ENCODE measurements at regions not wholly inside any gene's neighbourhood (a gene's known extent, or its start where the extent isn't known, plus 50 kb on each side); places are given as distances from the start of the nearest gene placed in this dataset.

DNA sequence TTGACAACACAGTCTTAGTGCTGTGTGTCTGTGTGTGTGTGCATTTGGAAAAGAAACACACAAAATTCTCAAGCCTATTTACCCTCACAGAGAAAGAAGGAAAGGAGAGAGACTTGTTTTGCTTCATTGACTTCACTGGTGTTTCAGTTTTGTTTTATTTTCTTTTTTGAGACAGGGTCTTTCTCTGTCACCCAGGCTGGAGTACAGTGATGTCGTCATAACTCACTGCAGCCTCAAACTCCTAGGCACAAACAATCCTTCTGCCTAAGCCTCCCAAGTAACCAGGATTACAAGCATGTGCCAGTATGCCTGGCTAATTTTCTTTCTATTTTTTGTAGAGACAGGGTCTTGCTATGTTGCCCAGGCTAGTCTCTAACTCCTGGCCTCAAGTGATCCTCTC lies 636.9 kb downstream of the TAFA4 start:
- DNase-seq: no peak

- no peak for DNase-seq
These were observed 635.9 kb upstream of the SUCLG2 start for GRCh38 chr3:68290333-68290732.

- DNase-seq: peak; percentile 7
These were observed 633.7 kb upstream of the SUCLG2 start for GRCh38 chr3:68288085-68288484.

GRCh38 chr3:68287101-68287500 lies 632.7 kb upstream of the SUCLG2 start:
- DNase-seq: peak; percentile 5

GRCh38 chr3:68274286-68274685 lies 619.9 kb upstream of the SUCLG2 start:
- DNase-seq: no peak

DNA sequence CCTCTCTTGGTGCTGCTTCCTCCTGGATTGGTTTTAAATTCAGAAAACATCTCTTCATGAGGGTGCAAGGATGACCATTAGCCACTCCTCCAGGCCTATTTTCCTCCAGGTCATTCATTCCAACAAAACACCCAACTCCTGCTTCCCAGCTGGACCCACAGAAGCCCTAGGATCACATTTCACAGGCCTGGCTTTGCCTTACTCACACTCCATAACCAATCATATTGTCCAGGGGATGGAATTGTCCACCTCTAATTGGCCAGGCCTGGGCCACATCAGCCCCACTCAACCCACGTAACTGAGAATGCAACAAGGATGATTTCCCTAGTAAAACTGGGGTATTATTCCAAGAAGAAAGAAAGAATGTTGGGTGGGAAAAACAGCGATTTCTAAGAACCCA lies 616.7 kb upstream of the SUCLG2 start:
- DNase-seq: no peak

GRCh38 chr3:68256635-68257223 lies 602.3 kb upstream of the SUCLG2 start:
- DNase-seq: no peak

- no peak for DNase-seq
These were observed 594.9 kb upstream of the SUCLG2 start for GRCh38 chr3:68249265-68249664.

GRCh38 chr3:68242606-68243005 lies 588.2 kb upstream of the SUCLG2 start:
- no peak for DNase-seq

- DNase-seq: no peak
These were observed 585.1 kb upstream of the SUCLG2 start for GRCh38 chr3:68239542-68239941.

GRCh38 chr3:68234076-68234780 lies 579.8 kb upstream of the SUCLG2 start:
- DNase-seq: no peak

DNA sequence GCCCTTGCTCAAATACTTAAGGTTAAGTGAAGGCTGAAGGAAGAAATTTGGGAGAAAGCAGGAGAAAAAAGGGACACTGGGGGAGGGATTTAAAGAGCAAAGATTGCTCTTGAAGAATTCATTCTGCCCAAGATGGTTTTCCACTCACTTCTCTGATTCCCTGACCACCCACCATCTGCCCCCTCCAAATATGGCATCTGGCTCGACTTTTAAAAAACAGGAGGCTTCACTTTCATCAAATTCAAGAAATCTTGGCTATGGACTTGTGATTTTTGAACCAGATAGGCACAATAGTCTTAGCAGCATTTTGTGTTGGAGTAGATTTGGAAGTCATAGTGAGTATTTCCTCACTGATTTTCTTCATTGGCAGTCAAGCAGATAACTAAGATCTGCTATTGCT lies 574.4 kb upstream of the SUCLG2 start:
- no peak for DNase-seq

- no peak for DNase-seq
These were observed 566.4 kb upstream of the SUCLG2 start for GRCh38 chr3:68220832-68221231.

- DNase-seq: no peak
These were observed 557.2 kb upstream of the SUCLG2 start for GRCh38 chr3:68211637-68212036.

GRCh38 chr3:68210635-68211034 lies 556.2 kb upstream of the SUCLG2 start:
- no peak for DNase-seq

GRCh38 chr3:68207327-68207726 lies 552.9 kb upstream of the SUCLG2 start:
- no peak for DNase-seq

DNA sequence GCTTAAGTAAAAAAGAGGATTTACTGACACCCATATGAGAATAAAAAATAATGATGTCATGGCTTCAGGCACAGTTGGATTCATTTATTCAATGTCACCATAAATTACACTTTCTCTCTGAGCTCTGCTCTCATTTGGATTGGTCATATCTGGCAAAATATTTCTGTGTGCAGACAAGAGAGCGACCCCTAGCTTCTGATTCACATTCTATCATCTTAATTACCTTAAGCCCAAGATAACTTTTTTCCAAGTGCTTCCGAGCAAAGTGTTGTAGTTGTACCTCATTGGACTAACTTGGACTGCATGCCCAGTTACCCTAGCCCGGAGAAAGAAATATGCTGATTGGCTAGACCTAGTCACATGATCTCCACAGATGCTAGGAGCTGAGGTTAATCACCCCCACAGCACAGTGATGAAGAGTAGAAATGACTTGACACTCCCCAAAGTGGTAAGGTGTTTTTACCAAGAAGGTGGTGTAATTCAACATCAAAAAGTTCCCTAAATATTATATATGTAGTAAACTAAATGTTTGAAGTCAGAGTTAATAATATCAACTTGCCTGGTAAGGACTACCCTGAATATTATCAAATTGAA lies 552.2 kb upstream of the SUCLG2 start:
- DNase-seq: no peak

DNA sequence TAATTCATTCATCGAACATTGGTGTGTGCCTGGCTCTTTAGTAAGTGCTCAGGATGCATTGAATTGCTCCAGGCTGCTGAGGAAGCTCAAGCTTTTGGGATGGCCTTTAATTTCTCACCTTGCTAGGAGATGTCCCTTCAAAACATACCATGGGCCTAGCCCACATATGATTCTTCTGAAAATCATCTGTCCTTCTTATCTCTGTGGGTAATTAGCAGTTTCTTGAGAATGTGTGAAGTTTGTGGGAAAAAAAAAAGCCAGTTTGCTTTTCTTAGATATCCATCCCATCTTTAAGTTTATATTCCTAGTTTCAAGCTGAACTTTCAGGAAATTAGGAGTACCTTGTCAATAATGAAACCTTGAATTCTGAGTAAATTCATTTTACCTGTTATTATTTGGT lies 532.3 kb upstream of the SUCLG2 start:
- no peak for DNase-seq

GRCh38 chr3:68176600-68176999 lies 522.2 kb upstream of the SUCLG2 start:
- no peak for DNase-seq

DNA sequence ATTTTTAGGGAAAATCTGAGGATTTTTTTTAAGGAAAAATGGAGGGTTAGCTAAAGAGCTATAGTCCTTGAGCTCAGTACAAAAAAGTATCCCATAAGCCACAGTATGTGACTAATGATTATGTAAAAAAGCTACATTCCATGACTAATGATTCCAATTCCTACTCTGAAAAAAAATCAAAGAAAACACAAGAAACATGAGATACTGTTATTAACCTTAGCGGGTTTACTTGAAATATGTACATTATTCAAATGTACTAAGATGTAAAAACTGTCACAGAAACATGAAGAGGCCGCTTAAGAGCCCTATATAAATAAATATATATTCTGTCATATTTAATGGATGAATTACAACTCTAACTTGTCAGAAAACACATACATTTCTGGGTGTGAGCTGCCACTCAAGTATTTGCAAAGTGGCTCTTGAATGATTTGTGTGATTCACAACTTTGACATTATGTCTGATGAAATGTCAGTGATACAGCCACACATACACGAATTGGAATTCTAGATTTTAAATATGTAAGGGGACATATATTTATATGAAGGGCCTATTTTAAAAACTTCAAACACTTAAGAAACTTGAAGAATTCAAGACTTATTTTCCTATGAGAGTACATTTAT lies 518.7 kb upstream of the SUCLG2 start:
- no peak for DNase-seq

DNA sequence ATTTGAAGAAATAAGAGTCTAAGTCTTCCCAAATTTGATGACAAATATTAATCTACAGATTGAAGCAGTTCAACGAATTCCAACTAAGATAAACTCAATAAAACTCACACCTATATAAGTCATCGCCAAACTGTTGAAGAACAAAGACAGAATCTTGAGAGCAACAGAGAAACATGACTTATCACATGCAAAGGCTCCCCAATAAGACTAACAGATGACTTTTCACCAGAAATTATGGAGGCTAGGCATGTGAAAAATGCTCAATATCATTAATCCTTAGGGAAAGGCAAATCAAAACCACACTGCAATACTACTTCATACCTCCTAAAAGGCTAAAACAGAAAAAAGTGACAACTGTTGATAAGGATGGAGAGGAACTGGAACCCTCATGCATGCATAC lies 517.6 kb upstream of the SUCLG2 start:
- DNase-seq: no peak

DNA sequence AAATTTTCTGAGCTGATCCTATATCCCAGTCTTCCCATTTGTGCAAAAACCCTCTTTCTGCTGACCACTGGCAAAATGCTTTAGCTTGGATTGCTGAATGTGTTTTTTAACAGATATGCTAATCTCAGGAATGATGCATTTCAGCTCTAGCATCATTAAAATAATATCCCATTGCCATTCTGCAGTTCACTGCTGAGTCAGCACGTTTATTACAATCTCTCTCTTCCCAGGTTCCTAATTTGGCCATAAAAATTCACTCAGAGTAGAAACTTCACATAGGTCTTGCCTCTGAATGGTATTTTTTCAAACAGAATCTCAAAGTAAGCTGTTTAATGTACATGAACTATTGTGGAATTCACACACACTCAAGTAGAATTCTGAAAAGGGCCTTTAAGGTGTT lies 509.6 kb upstream of the SUCLG2 start:
- no peak for DNase-seq

- no peak for DNase-seq
These were observed 508.6 kb upstream of the SUCLG2 start for GRCh38 chr3:68163062-68163461.

DNA sequence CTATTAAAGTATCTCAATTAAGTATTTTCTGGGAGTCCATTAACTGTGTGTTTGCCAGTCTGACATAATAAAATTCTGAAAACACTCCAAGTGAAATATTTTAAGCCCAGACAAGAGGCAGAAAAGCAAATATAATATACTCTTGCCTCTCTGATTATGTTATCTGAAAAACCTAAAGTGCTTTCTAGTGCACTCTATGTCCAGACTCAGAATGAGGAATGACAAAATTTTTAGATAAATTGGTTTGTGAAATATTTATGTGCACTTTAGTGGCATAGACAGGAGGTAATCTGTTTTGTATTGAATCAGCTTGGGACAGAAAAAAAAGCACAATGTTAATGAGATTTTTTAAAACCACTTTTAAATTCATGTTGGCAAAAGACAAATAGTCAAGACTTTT lies 508.2 kb upstream of the SUCLG2 start:
- no peak for DNase-seq

Measured in right kidney (tissue), 1 donor.